HL-60/S4 (cell line): ENCODE measurements at regions not wholly inside any gene's neighbourhood (a gene's known extent, or its start where the extent isn't known, plus 50 kb on each side); places are given as distances from the start of the nearest gene placed in this dataset.
"Not testable (repeated sequence)": the region's sequence is repeated elsewhere in the genome, so short reads cannot be mapped to it uniquely, and the experiment has no call there.

Source experiments
- in situ Hi-C: fragments of 300-500 bp; cut with MboI; formaldehyde crosslinking; loops from 2 replicates; pipeline ENCODE4 v1.14.3; 2022; ENCODE audit warnings: low sequenced_read_pairs

- in situ Hi-C loops = no loop called here
Measured at GRCh38 chr12:9319044-9319841, 111.0 kb upstream of the PZP start.

- in situ Hi-C loops = not testable (repeated sequence)
Measured at GRCh38 chr12:9313479-9313878, 105.3 kb upstream of the PZP start.

- in situ Hi-C loops = not testable (repeated sequence)
Measured at GRCh38 chr12:9312406-9313392, 104.5 kb upstream of the PZP start.

GRCh38 chr12:9311454-9311853, 103.3 kb upstream of the PZP start:
- in situ Hi-C loops = not testable (repeated sequence)

GRCh38 chr12:9310645-9311044, 102.5 kb upstream of the PZP start:
- in situ Hi-C loops = not testable (repeated sequence)

GRCh38 chr12:9309749-9310148, 101.6 kb upstream of the PZP start:
- in situ Hi-C loops = not testable (repeated sequence)

GRCh38 chr12:9308745-9309144, 100.5 kb upstream of the PZP start:
- in situ Hi-C loops = not testable (repeated sequence)

- in situ Hi-C loops = not testable (repeated sequence)
Measured at GRCh38 chr12:9308163-9308562, 100.0 kb upstream of the PZP start.

GRCh38 chr12:9307255-9307654, 99.1 kb upstream of the PZP start:
- in situ Hi-C loops = not testable (repeated sequence)

GRCh38 chr12:9306004-9306403, 97.8 kb upstream of the PZP start:
- in situ Hi-C loops = not testable (repeated sequence)

GRCh38 chr12:9304540-9304939, 96.3 kb upstream of the PZP start:
- in situ Hi-C loops = not testable (repeated sequence)

- in situ Hi-C loops = not testable (repeated sequence)
Measured at GRCh38 chr12:9295872-9296271, 87.7 kb upstream of the PZP start.

- in situ Hi-C loops = not testable (repeated sequence)
Measured at GRCh38 chr12:9294072-9294620, 86.0 kb upstream of the PZP start.

- in situ Hi-C loops = not testable (repeated sequence)
Measured at GRCh38 chr12:9293391-9293790, 85.2 kb upstream of the PZP start.

GRCh38 chr12:9289984-9290383, 81.8 kb upstream of the PZP start:
- in situ Hi-C loops = not testable (repeated sequence)

GRCh38 chr12:9284724-9285123, 76.5 kb upstream of the PZP start:
- in situ Hi-C loops = not testable (repeated sequence)

- in situ Hi-C loops = not testable (repeated sequence)
Measured at GRCh38 chr12:9284197-9284596, 76.0 kb upstream of the PZP start.

GRCh38 chr12:9283346-9284095, 75.3 kb upstream of the PZP start:
- in situ Hi-C loops = not testable (repeated sequence)

GRCh38 chr12:9276990-9277389, 68.8 kb upstream of the PZP start:
- in situ Hi-C loops = no loop called here

GRCh38 chr12:9273276-9273675, 65.1 kb upstream of the PZP start:
- in situ Hi-C loops = no loop called here

GRCh38 chr12:9271875-9272274, 63.7 kb upstream of the PZP start:
- in situ Hi-C loops = no loop called here
